DOHH2 (cell line): ENCODE measurements at regions not wholly inside any gene's neighbourhood (a gene's known extent, or its start where the extent isn't known, plus 50 kb on each side); places are given as distances from the start of the nearest gene placed in this dataset.

Experiments
- H3F3A ChIP-seq: fragments of 200-600 bp; sonication (generic), shearing (Covaris generic); 2 replicates; pipeline ENCODE4 v1.6.0; 2016; ENCODE audit warnings: antibody characterized with exemption, mild to moderate bottlenecking; ENCODE audit not compliant: control insufficient read depth, insufficient read depth
- H3K27ac ChIP-seq: fragments of 200-600 bp; sonication (generic); 2 replicates; pipeline ENCODE4 v1.5.1; 2014; ENCODE audit warnings: low read depth, mild to moderate bottlenecking, low read length, moderate library complexity
- H3K27me3 ChIP-seq: fragments of 200-600 bp; sonication (generic); 2 replicates; pipeline ENCODE4 v1.6.1; 2014; ENCODE audit warnings: mild to moderate bottlenecking, low read length, mixed read lengths; ENCODE audit not compliant: control insufficient read depth
- H3K36me3 ChIP-seq: fragments of 200-600 bp; sonication (generic); 2 replicates; pipeline ENCODE4 v1.6.1; 2014; ENCODE audit warnings: mild to moderate bottlenecking, low read length, moderate library complexity, mixed read lengths; ENCODE audit not compliant: control insufficient read depth
- H3K4me1 ChIP-seq: fragments of 200-600 bp; sonication (generic); 2 replicates; pipeline ENCODE4 v1.6.1; 2014; ENCODE audit warnings: mild to moderate bottlenecking, low read length, mixed read lengths; ENCODE audit not compliant: control insufficient read depth
- H3K4me2 ChIP-seq: fragments of 200-600 bp; sonication (generic); 2 replicates; pipeline ENCODE4 v1.6.0; 2014; ENCODE audit warnings: mild to moderate bottlenecking, low read length, moderate library complexity
- H3K4me3 ChIP-seq: fragments of 200-600 bp; sonication (generic); 2 replicates; pipeline ENCODE4 v1.5.1; 2014; ENCODE audit warnings: mild to moderate bottlenecking, low read length, mixed read lengths
- H3K79me2 ChIP-seq: fragments of 200-600 bp; sonication (generic); 2 replicates; pipeline ENCODE4 v1.6.1; 2014; ENCODE audit warnings: mild to moderate bottlenecking, low read length, mixed read lengths; ENCODE audit not compliant: control insufficient read depth
- H3K9me2 ChIP-seq: fragments of 200-600 bp; sonication (generic); replicated peaks from 2 replicates; pipeline ENCODE4 v1.6.1; 2014; ENCODE audit warnings: mild to moderate bottlenecking, low read length, mixed read lengths; ENCODE audit not compliant: control insufficient read depth
- H3K9me3 ChIP-seq: fragments of 200-600 bp; sonication (generic); 2 replicates; pipeline ENCODE4 v1.6.1; 2014; ENCODE audit warnings: antibody characterized with exemption, low read length, mixed read lengths; ENCODE audit not compliant: control insufficient read depth, insufficient read depth
- H4K20me1 ChIP-seq: fragments of 200-600 bp; sonication (generic); 2 replicates; pipeline ENCODE4 v1.6.0; 2014; ENCODE audit warnings: low read depth, mild to moderate bottlenecking, antibody characterized with exemption, low read length, moderate library complexity; ENCODE audit not compliant: control insufficient read depth, insufficient read depth
- EZH2phosphoT487 ChIP-seq: fragments of 200-600 bp; sonication (generic); IDR thresholded peaks from 2 replicates; pipeline ENCODE4 v1.6.1; 2017; ENCODE audit warnings: borderline replicate concordance, mild to moderate bottlenecking, antibody characterized with exemption, low read length, moderate library complexity, mixed read lengths
- TF ChIP-seq, protein P1 (sequence below): fragments of 200-600 bp; sonication (generic); IDR thresholded peaks from one replicate; pipeline ENCODE4 v1.5.1; 2014; ENCODE audit warnings: antibody characterized with exemption, mild to moderate bottlenecking, low read depth, low read length; ENCODE audit not compliant: poor library complexity, severe bottlenecking

- no peaks in the 10 kb centered on the region for H3K9me3 ChIP-seq
- H3F3A ChIP-seq = no peaks in the 10 kb centered on the region
- TF ChIP-seq, protein P1, sequence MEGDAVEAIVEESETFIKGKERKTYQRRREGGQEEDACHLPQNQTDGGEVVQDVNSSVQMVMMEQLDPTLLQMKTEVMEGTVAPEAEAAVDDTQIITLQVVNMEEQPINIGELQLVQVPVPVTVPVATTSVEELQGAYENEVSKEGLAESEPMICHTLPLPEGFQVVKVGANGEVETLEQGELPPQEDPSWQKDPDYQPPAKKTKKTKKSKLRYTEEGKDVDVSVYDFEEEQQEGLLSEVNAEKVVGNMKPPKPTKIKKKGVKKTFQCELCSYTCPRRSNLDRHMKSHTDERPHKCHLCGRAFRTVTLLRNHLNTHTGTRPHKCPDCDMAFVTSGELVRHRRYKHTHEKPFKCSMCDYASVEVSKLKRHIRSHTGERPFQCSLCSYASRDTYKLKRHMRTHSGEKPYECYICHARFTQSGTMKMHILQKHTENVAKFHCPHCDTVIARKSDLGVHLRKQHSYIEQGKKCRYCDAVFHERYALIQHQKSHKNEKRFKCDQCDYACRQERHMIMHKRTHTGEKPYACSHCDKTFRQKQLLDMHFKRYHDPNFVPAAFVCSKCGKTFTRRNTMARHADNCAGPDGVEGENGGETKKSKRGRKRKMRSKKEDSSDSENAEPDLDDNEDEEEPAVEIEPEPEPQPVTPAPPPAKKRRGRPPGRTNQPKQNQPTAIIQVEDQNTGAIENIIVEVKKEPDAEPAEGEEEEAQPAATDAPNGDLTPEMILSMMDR = no peak
- no peak for TF ChIP-seq EZH2phosphoT487
- H3K27ac ChIP-seq = no peak overlapping the region
- peaks cover 8% of the 10 kb centered on the region for H3K4me1 ChIP-seq
- H3K79me2 ChIP-seq = no peaks in the 10 kb centered on the region
- H3K27me3 ChIP-seq = 0 out of 2 replicates have a peak, but pooled peaks cover 5% of the 10 kb centered on the region
- H3K4me3 ChIP-seq = no peak overlapping the region
- no peaks in the 10 kb centered on the region for H3K9me2 ChIP-seq
- no peak overlapping the region for H3K4me2 ChIP-seq
- H3K36me3 ChIP-seq = no peaks in the 10 kb centered on the region
- H4K20me1 ChIP-seq = no peaks in the 10 kb centered on the region
These were observed 74.9 kb downstream of the RHOB start for GRCh38 chr2:20521682-20522189.

GRCh38 chr2:20523073-20523798, 76.4 kb downstream of the RHOB start:
- H3K4me3 ChIP-seq = no peak overlapping the region
- H3K27me3 ChIP-seq = 0 out of 2 replicates have a peak, but pooled peaks cover 4% of the 10 kb centered on the region
- no peak for TF ChIP-seq EZH2phosphoT487
- TF ChIP-seq, protein P1 = no peak
- no peak overlapping the region for H3K4me2 ChIP-seq
- H3K9me2 ChIP-seq = no peaks in the 10 kb centered on the region
- no peaks in the 10 kb centered on the region for H3K36me3 ChIP-seq
- H3K79me2 ChIP-seq = no peaks in the 10 kb centered on the region
- peaks cover 8% of the 10 kb centered on the region for H3K4me1 ChIP-seq
- H4K20me1 ChIP-seq = no peaks in the 10 kb centered on the region
- no peaks in the 10 kb centered on the region for H3F3A ChIP-seq
- no peaks in the 10 kb centered on the region for H3K9me3 ChIP-seq
- H3K27ac ChIP-seq = no peak overlapping the region

DNA sequence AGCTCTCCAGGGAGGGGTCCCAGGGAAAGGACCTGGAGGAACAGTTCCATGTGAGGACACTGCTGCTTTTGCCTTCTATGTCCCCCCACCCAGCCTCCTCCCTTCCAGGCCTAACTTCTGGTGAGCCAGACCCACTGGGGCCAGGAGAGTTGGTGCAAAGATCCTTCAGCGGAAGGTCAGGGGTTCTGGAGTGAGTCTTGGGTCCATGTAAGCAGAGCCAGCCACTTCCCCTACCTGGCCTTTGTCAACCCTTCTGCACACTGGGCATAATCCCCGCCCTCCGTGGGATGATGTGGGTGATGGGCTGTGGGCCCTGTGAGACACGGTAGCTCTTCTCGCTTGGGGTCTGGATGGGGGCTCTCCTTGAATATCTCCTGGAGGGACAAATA, 76.9 kb downstream of the RHOB start:
- Histone ChIP-seq H3K4me1 (peaks cover 8% of the 10 kb centered on the region), H3K36me3 (no peaks in the 10 kb centered on the region), H3K4me3 (no peak overlapping the region), H3K27me3 (0 out of 2 replicates have a peak, but pooled peaks cover 7% of the 10 kb centered on the region), H3K4me2 (no peak overlapping the region), H3F3A (no peaks in the 10 kb centered on the region), H3K79me2 (no peaks in the 10 kb centered on the region), H3K9me3 (no peaks in the 10 kb centered on the region), H4K20me1 (no peaks in the 10 kb centered on the region), H3K9me2 (no peaks in the 10 kb centered on the region), H3K27ac (no peak overlapping the region)
- TF ChIP-seq EZH2phosphoT487 = no peak
- TF ChIP-seq, protein P1 = no peak
